ENCODE measurements at regions not wholly inside any gene's neighbourhood (a gene's known extent, or its start where the extent isn't known, plus 50 kb on each side); places are given as distances from the start of the nearest gene placed in this dataset.

GRCh38 chr13:20291675-20292074 lies 59.6 kb upstream of the GJB6 start:
- TF ChIP-seq CTCF (conservative IDR thresholded peaks at IDR 0.05), result no peak
- no peak for TF ChIP-seq ZFX (IDR thresholded peaks at IDR 0.05)

Data from C4-2B (cell line).